ENCODE measurements at regions not wholly inside any gene's neighbourhood (a gene's known extent, or its start where the extent isn't known, plus 50 kb on each side); places are given as distances from the start of the nearest gene placed in this dataset.

DNA sequence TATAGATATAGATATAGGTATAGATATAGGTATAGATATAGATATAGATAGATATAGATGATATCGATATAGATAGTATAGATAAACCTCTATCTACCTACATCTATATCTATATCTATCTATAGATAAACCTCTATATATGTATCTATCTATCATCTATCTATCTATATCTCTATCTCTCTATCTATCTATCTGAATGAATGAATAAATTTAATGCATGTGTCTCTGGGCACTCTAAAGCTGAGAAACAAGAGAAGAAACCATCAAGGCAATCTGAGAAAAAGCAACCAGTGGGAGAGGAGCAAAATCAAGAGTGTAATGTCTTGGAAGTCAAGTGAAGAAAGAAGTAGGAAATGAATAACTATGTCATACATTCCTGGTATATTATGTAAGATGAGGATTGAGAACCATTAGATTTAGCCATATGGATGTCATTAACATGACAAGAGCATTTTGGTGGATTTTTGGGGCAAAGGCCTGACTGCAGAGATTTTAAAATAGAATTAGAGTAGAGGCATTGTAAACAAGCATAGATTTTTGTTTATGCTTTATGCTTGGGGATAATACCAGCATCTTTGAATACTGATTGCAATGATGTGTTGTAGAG lies 1262.7 kb upstream of the MIR17HG start:
- DNase-seq (ENCODE audit: low spot score in 2 of 2) = no peak
- Mint-ChIP-seq H3K9me3 (peaks cover 13% of the 10 kb centered on the region), H3K36me3 (no peaks in the 10 kb centered on the region), H3K4me3 (no peak overlapping the region), H3K4me1 (no peaks in the 10 kb centered on the region), H3K27ac (no peak overlapping the region)
- ATAC-seq = no peak

DNA sequence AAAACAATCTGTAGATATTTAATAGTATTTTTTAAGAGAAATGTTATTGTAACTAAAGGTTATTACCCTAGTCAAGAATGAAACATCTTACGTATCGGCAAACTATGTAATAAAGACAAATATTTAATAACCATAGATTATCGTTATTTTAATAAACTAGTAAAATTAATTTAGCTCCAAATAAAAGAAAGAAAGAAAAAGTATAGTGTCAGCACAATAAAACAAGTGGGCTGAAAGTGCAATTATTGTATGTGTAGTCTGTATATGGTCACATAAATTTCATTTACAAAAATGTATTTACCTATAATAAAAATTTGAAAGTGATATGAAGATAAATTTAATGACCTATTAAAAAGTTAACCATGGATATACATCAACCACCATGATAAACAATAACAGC lies 1258.4 kb upstream of the MIR17HG start:
- Mint-ChIP-seq H3K27ac (no peak overlapping the region), H3K36me3 (no peaks in the 10 kb centered on the region), H3K9me3 (peaks cover 16% of the 10 kb centered on the region), H3K4me3 (no peak overlapping the region), H3K4me1 (no peaks in the 10 kb centered on the region)
- ATAC-seq (no peak), DNase-seq (ENCODE audit: low spot score in 2 of 2) (no peak)

DNA sequence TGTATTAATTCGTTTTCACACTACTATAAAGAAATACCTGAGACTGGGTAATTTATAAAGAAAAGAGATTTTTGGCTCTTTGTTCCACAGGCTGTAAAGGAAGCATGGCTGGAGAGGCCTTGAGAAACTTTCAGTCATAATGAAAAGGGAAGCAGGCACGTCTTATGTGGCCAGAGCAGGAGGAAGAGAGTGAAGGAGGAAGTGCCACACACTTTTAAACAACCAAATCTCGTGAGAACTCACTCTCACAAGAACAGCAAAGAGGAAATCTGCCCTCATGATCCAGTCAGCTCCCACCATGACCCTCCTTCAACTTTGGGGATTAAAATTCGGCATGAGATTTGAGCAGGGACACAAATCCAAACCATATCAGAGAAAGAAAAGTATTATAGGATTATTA lies 1255.9 kb upstream of the MIR17HG start:
- no peaks in the 10 kb centered on the region for H3K4me1 Mint-ChIP-seq
- no peak overlapping the region for H3K4me3 Mint-ChIP-seq
- peaks cover 15% of the 10 kb centered on the region for H3K9me3 Mint-ChIP-seq
- no peaks in the 10 kb centered on the region for H3K36me3 Mint-ChIP-seq
- DNase-seq (ENCODE audit: low spot score in 2 of 2) = no peak
- H3K27ac Mint-ChIP-seq = no peak overlapping the region
- no peak for ATAC-seq

- H3K4me1 Mint-ChIP-seq = no peaks in the 10 kb centered on the region
- peaks cover 16% of the 10 kb centered on the region for H3K9me3 Mint-ChIP-seq
- H3K4me3 Mint-ChIP-seq = no peak overlapping the region
- DNase-seq (ENCODE audit: low spot score in 2 of 2) (no peak), ATAC-seq (no peak)
- H3K27ac Mint-ChIP-seq = no peak overlapping the region
- no peaks in the 10 kb centered on the region for H3K36me3 Mint-ChIP-seq
These were observed 1253.1 kb upstream of the MIR17HG start for GRCh38 chr13:90094357-90094756.

GRCh38 chr13:90098577-90098976 lies 1248.9 kb upstream of the MIR17HG start:
- Mint-ChIP-seq H3K36me3 (no peaks in the 10 kb centered on the region), H3K9me3 (peaks cover 20% of the 10 kb centered on the region), H3K27ac (no peak overlapping the region), H3K4me1 (no peaks in the 10 kb centered on the region), H3K4me3 (no peak overlapping the region)
- no peak for DNase-seq (ENCODE audit: low spot score in 2 of 2)
- ATAC-seq = no peak

DNA sequence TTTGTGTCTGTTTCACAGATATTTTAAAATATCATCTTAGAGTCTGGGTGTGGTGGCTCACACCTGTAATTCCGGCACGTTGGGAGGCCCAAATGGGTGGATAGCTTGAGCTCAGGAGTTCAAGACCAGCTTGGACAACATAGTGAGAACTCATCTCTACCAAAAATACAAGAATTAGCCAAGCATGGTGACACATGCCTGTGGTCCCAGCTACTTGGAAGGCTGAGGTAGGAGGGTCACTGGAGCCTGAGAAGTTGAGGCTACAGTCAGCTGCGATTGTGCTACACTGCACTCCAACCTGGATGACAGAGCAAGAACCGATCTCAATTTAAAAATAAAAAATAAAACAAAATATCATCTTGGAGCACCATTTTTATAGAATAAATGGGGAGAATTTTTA lies 1247.6 kb upstream of the MIR17HG start:
- no peak for ATAC-seq
- H3K27ac Mint-ChIP-seq = no peak overlapping the region

DNA sequence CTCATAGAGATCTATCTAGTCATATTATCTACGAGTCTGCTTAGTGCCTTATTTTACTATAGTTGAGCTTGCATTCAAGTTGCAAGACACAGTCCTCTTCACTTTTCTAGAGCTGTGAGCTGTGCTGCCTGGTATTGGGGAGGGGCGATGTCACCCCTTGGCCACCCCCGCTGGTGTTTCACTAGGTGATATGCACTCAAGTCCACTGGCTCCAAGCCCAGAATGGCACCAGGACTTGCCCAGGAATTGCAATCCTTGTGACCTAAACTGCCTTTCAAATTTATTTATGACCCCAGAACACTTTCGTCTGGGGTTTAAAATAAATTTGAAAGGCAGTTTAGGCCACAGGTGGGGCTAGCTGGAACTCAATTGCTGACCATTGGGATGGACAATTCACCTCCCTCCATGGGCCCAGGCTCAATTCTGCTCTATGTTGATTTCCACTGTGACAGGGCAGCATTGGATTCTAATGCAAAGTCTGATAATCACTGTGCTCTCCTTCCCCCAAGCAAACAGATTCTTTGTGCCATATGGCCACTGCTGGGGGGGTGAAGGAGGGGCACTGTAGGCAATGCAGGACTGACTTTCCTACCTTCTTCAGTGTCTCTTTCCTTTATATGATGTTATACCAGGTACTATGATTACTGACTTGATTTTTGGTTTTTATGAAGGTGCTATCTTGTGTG lies 1244.2 kb upstream of the MIR17HG start:
- Mint-ChIP-seq H3K27ac (no peak overlapping the region), H3K4me1 (no peaks in the 10 kb centered on the region), H3K4me3 (no peak overlapping the region), H3K36me3 (no peaks in the 10 kb centered on the region), H3K9me3 (peaks cover 26% of the 10 kb centered on the region)
- DNase-seq (ENCODE audit: low spot score in 2 of 2) (no peak), ATAC-seq (no peak)

More for the DNA sequence above, 1247.6 kb upstream of the MIR17HG start:
- no peak for DNase-seq (ENCODE audit: low spot score in 2 of 2)
- Mint-ChIP-seq H3K4me1 (no peaks in the 10 kb centered on the region), H3K4me3 (no peak overlapping the region), H3K36me3 (no peaks in the 10 kb centered on the region), H3K9me3 (peaks cover 23% of the 10 kb centered on the region)

DNA sequence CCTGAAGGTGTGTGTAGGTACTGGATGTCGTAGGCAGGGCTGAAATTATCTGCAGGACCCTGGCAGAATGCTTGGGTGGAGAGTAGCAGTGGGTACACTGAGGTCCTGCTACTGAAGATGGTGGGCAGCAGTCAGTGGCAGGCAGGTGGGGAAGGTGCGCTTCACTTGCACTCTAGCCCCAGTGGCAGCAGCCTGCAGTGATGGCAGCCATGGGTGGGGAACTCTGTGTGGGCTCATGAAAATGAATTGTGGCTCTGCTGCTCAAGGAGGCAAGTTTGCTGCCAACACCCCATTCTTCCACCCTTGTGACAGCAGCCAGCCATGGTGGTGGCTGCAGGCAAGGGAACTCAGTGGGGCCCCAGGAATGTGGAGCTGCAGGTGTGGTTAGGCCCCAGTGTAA lies 1242.7 kb upstream of the MIR17HG start:
- ATAC-seq (no peak), DNase-seq (ENCODE audit: low spot score in 2 of 2) (no peak)
- Mint-ChIP-seq H3K27ac (no peak overlapping the region), H3K36me3 (no peaks in the 10 kb centered on the region), H3K4me3 (no peak overlapping the region), H3K4me1 (no peaks in the 10 kb centered on the region), H3K9me3 (peaks cover 24% of the 10 kb centered on the region)

GRCh38 chr13:90105276-90105675 lies 1242.2 kb upstream of the MIR17HG start:
- ATAC-seq (no peak), DNase-seq (ENCODE audit: low spot score in 2 of 2) (no peak)
- Mint-ChIP-seq H3K4me3 (no peak overlapping the region), H3K9me3 (peaks cover 26% of the 10 kb centered on the region), H3K4me1 (no peaks in the 10 kb centered on the region), H3K36me3 (no peaks in the 10 kb centered on the region), H3K27ac (no peak overlapping the region)

- no peak overlapping the region for H3K27ac Mint-ChIP-seq
- peaks cover 25% of the 10 kb centered on the region for H3K9me3 Mint-ChIP-seq
- H3K36me3 Mint-ChIP-seq = no peaks in the 10 kb centered on the region
- DNase-seq (ENCODE audit: low spot score in 2 of 2) (no peak), ATAC-seq (no peak)
- no peak overlapping the region for H3K4me3 Mint-ChIP-seq
- H3K4me1 Mint-ChIP-seq = no peaks in the 10 kb centered on the region
These were observed 1241.5 kb upstream of the MIR17HG start for GRCh38 chr13:90105849-90106496.

DNA sequence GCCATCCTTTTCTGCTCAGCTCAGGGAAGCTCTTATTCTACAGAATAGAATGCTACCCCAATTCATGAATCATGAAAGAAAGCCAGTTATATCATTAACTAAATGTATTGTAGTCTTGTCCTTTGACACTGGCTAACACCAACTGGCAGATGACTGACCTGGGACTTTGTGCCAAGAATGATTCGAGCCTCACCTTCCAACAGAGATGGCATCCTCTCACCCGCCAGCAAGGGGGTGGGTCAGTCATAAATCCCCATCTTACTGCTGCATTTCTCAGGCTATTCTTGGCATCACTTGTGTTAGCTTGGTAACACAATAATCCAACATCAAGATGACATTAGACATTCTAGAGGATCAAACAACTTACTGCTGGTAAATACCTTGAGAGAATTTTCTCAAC lies 1239.8 kb upstream of the MIR17HG start:
- H3K36me3 Mint-ChIP-seq = no peaks in the 10 kb centered on the region
- H3K9me3 Mint-ChIP-seq = peaks cover 22% of the 10 kb centered on the region
- H3K27ac Mint-ChIP-seq = no peak overlapping the region
- DNase-seq (ENCODE audit: low spot score in 2 of 2) (no peak), ATAC-seq (no peak)
- no peak overlapping the region for H3K4me3 Mint-ChIP-seq
- no peaks in the 10 kb centered on the region for H3K4me1 Mint-ChIP-seq

GRCh38 chr13:90108547-90108946 lies 1238.9 kb upstream of the MIR17HG start:
- Mint-ChIP-seq H3K36me3 (no peaks in the 10 kb centered on the region), H3K4me3 (no peak overlapping the region), H3K27ac (no peak overlapping the region), H3K9me3 (peaks cover 17% of the 10 kb centered on the region), H3K4me1 (no peaks in the 10 kb centered on the region)
- DNase-seq (ENCODE audit: low spot score in 2 of 2) = no peak
- no peak for ATAC-seq

DNA sequence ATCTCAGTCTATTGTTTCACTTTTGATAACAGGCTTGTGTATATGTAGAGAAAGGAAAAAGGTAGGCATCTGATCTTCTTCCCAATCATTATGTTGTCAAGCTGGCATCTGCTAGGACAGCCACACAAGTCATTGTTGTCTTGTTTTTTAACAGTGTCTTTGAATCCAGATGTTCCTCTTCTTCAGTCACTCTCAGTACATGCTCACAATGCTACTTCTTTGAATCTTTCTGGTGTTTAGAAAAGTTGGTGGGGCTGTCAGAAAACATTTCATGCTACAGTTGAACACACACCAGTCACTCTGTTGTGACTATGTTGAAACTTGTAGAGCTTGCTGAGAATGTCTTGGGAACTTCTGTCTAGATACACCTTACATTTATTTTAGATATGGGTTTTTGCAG lies 1231.4 kb upstream of the MIR17HG start:
- no peak for DNase-seq (ENCODE audit: low spot score in 2 of 2)
- no peak for ATAC-seq
- no peak overlapping the region for H3K27ac Mint-ChIP-seq
- H3K9me3 Mint-ChIP-seq = peaks cover 13% of the 10 kb centered on the region
- H3K4me1 Mint-ChIP-seq = no peaks in the 10 kb centered on the region
- H3K4me3 Mint-ChIP-seq = no peak overlapping the region
- H3K36me3 Mint-ChIP-seq = no peaks in the 10 kb centered on the region

DNA sequence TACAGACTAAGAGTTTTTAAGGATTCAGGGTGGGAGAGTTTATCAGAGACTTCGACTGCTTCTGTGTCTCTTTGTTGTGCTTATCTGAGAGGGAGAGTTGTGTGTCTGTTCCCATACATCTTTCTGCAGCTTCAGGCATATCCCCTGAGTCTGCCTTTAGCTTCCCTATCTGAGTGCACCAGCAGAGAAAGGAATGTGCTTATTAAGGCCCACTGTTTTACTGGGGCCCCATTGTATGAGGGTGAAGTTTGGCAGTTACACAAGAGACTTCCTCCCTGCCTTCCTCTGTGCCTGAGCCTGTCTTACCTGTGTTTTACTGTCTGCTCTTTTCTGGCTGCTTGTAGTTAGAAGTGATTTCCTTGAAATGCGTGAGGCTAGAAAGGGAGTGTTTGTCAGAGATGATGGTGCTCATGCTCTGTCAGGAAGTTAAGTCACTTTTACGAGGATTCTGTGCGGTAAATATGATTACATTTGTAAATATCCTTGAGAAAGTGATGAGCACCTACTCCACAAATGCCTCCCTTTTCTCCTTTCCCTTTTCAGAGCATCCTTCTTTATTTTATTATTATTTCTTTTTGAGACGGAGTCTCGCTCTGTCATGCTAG lies 1228.9 kb upstream of the MIR17HG start:
- H3K9me3 Mint-ChIP-seq = peaks cover 13% of the 10 kb centered on the region
- H3K27ac Mint-ChIP-seq = no peak overlapping the region
- no peak for DNase-seq (ENCODE audit: low spot score in 2 of 2)
- H3K4me1 Mint-ChIP-seq = no peaks in the 10 kb centered on the region
- H3K36me3 Mint-ChIP-seq = no peaks in the 10 kb centered on the region
- no peak for ATAC-seq
- no peak overlapping the region for H3K4me3 Mint-ChIP-seq

DNA sequence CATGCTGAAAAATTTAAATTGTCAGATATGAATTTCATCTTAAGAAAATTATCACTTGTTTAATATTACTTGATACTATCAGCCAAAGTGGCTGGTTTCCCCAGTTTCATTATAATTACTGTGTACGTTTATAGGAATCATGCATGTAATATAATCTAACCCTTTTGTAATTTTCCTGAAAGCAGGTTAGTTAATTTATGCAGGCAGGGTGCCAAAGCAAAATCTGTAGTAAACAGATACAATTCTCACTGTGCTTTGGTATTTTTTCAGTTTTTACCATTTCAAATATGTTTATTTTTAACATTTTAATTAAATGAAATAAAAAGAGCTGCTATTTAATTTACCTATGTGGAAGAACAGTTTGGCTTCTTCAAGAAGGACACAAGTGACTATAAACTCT lies 1227.5 kb upstream of the MIR17HG start:
- Mint-ChIP-seq H3K4me3 (no peak overlapping the region), H3K4me1 (no peaks in the 10 kb centered on the region), H3K36me3 (no peaks in the 10 kb centered on the region), H3K9me3 (peaks cover 18% of the 10 kb centered on the region), H3K27ac (no peak overlapping the region)
- ATAC-seq = no peak
- DNase-seq (ENCODE audit: low spot score in 2 of 2) = no peak

GRCh38 chr13:90121784-90122183 lies 1225.7 kb upstream of the MIR17HG start:
- no peak overlapping the region for H3K4me3 Mint-ChIP-seq
- ATAC-seq (no peak), DNase-seq (ENCODE audit: low spot score in 2 of 2) (no peak)
- no peak overlapping the region for H3K27ac Mint-ChIP-seq
- H3K36me3 Mint-ChIP-seq = no peaks in the 10 kb centered on the region
- H3K4me1 Mint-ChIP-seq = no peaks in the 10 kb centered on the region
- H3K9me3 Mint-ChIP-seq = peaks cover 16% of the 10 kb centered on the region
